GM19351 (cell line): ENCODE measurements at regions not wholly inside any gene's neighbourhood (a gene's known extent, or its start where the extent isn't known, plus 50 kb on each side); places are given as distances from the start of the nearest gene placed in this dataset.

ENCODE experiments used
- ATAC-seq: cut with Tn5 transposase; IDR thresholded peaks from one replicate; pipeline ENCODE4 v1.9.1; 2021; ENCODE audit warnings: mild to moderate bottlenecking, moderate library complexity; ENCODE audit not compliant: unreplicated experiment

GRCh38 chr11:69545976-69546617 is 64.6 kb downstream of the LINC01488 start:
- no peak for ATAC-seq

DNA sequence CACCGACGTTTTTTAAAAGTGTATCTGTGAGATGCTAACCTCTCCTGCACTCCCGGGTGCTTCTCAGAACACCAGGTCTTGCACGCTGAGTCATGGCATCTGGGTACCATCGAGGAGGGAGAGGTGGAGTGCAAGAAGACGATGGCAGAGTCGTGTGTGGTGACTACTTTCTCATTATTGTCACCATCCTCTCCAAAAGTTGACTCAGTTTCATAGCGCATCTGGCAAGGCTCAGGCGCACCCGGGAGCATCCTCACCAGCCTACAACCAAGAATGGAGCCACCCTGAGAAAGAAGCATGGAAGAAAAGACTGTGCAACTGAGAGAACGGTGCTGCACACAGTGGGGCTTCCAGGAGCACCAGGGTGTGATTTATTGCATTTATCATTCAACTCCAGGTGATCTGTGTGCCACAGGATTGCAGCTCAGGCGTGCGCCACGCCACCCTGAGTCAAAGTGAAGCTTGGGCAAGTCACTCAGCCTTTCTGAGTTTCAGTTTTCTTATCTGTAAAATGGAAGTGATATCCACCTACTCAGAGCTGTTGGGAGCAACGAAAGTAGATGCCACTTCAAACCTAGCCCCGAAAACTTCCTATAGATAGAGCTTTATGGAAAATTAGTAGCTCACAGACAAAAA is 65.4 kb downstream of the LINC01488 start:
- ATAC-seq: peak; percentile 56

- no peak for ATAC-seq
Measured at GRCh38 chr11:69550846-69551245, 69.4 kb downstream of the LINC01488 start.

- ATAC-seq: no peak
Measured at GRCh38 chr11:69551963-69552362, 70.5 kb downstream of the LINC01488 start.

- ATAC-seq: no peak
Measured at GRCh38 chr11:69552951-69553350, 71.5 kb downstream of the LINC01488 start.

DNA sequence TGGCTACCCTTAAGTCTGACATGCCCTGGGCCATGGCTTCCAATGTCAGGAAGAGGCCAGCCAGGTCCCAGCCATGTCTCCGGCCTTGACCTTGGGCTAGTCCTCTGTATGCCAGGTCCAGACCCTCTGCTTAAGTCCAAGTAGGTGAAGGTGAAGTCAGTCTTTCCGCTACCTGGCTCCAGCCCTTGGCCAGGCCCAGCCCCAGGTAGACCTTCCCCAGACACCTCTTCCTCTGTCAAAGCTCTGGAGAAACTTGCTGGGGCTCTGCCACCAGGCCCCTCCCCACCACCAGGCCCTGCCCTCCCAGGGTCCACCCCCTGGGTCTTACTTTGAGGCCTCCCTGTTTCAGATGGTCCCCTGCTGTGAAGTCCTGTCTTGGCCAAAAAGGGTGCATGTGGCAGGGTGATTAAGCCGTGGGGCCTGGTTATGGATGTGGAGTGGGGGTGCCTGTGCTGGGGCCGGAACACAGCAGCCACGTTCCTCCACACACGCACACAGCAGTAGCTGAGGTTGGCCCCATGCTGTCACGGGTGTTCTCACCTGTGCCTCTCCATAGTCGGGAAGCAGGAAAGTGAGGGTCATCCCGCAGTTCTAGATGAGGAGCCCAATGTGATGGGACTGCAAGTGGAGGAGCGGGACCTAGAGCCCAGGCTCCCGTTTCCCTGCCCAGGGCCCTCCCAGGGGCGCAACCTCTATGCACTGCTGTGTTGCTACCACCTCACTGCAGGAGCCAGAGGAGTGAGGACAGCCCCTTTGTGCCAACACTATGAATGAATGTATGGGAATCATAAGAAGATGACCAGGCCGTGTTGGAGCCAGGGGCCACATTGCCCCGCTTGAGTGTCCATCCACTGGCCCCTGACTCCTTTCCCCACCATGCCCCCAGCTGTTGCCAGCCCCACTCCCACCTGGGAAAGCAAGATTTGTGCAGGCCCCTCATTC is 72.2 kb downstream of the LINC01488 start:
- no peak for ATAC-seq

GRCh38 chr11:69554849-69555248 is 73.4 kb downstream of the LINC01488 start:
- ATAC-seq: no peak

DNA sequence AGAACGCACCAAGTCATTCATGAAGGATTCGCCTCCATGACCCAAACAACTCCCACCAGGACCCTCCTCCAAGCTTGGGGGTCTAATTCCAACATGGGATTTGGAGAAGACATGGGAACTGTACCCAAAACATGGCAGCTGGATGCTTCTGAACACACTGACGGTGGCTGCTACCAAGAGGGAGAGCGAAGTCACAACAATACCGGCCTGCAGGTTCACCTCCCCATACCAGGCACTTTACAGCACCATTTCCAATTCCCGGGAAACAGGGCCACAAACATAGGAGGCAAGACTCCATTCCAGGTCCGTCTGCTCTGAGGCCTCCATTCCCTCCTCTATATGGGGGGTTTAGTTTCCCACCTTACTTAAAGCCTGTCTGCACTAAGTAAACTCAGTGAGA is 75.8 kb downstream of the LINC01488 start:
- ATAC-seq: no peak

DNA sequence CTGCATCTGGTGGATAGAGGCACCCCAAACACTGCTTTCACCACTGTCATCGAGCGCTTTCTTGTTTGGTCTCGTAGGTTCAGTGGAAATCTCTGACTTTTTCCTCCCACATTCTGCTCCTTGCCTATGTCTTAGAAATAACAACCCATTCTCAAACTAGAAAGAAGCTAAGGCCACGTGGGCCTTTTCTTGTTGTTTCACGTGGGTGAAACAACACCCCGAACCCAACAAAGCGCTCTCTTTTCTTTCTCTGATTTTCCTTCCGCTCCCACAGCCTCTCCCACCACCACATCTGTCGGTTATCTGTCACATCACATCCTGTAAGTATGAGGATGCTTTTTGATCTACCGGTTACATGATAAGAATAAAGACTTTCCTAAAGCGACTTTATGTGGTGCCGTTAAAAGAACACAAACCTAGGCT is 77.1 kb downstream of the LINC01488 start:
- no peak for ATAC-seq

GRCh38 chr11:69559181-69559580 is 77.7 kb downstream of the LINC01488 start:
- ATAC-seq: no peak

DNA sequence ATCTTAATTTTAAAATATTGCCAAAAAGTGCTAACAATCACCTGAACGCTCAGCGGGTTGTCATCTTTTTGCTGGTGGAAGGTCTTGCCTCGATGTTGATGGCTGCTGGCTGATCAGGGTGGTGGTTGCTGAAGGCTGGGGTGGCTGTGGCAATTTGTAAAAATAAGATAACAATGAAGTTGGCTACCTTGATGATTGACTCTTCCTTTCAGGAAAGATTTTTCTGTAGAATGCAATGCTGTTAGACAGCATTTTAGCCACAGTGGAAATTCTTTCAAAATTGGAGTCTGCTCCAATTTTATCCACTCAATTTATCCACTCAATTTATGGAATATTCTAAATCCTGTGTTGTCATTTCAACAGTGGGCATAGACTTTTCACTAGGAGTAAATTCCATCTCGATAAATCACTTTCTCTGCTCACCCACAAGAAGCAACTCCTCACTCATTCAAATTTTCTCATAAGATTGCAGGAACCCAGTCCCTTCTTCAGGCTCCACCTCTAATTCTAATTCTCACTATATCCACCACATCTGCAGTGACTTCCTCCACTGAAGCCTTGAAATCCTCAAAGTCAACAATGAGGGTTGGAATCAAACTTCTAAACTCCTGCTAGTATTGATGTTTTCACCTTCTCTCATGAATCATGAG is 78.8 kb downstream of the LINC01488 start:
- ATAC-seq: no peak

DNA sequence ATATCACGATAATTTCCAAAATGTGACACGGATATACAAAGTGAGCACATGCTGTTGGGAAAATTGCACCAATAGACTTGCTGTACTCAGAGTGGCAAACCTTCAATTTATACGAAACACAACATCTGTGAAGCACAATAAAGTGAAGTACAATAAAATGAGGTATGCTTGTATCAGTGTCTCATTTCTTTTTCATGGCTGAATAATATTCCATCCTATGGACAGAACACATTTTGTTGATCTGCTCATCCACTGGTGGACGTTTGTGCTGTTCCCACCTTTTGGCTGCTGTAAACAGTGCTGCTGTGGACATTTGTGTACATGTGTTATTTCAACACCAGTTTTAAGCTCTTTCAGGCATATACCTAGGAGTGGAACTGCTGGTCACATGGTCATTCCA is 78.7 kb upstream of the CCND1 start:
- ATAC-seq: no peak

DNA sequence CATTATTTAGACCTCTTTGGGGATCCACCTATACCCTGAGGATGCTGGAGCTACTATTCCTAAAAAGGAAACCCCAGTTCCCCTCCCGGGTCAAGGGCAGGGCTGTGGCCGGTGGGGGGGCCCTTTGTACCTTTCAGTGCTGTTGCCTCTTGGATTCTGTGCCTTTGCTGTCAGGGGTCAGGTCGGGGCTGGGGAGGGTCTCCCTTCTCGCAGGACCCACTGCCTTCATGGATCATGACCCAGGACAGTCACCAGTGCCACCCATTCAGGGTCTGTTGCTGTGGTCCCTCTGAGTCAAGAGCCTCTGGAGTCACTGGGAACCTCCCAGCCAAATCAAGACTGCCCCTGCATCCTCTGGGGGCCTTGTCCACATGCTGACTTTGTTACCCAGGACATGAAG is 78.1 kb upstream of the CCND1 start:
- no peak for ATAC-seq

GRCh38 chr11:69563306-69563705 is 77.7 kb upstream of the CCND1 start:
- no peak for ATAC-seq

- ATAC-seq: no peak
Measured at GRCh38 chr11:69563946-69564775, 76.8 kb upstream of the CCND1 start.

DNA sequence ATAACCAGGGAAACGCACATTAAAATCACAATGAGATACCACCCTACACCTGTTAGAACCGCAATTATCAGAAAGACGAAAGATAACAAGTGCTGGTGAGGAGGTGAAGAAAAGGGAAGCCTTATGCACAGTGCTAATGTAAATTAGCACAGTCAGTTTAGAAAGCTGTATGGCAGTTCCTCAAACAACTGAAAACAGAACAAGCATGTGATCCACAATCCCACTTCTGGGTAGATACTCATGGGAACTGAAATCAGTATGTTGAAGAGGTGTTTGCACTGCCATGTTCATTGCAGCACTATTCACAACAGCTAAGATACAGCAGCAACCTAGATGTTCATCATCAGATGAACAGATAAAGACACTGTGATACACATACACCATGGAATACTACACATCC is 75.0 kb upstream of the CCND1 start:
- no peak for ATAC-seq

GRCh38 chr11:69567951-69568808 is 72.8 kb upstream of the CCND1 start:
- no peak for ATAC-seq

GRCh38 chr11:69568809-69569097 is 72.2 kb upstream of the CCND1 start:
- ATAC-seq: no peak

GRCh38 chr11:69569306-69570200 is 71.4 kb upstream of the CCND1 start:
- no peak for ATAC-seq
